SK-N-SH treated with all-trans-retinoic acid at 6 μM for 48 hours (cell line): ENCODE measurements at regions not wholly inside any gene's neighbourhood (a gene's known extent, or its start where the extent isn't known, plus 50 kb on each side); places are given as distances from the start of the nearest gene placed in this dataset.

Source experiments
- ATAC-seq: fragments of 200-7000 bp; cut with Tn5 transposase; 3 replicates; pipeline ENCODE4 v1.9.1; 2020; ENCODE audit warnings: mild to moderate bottlenecking, moderate library complexity
- BACH2 ChIP-seq: fragments of 250-450 bp; sonication (Bioruptor Pico); IDR thresholded peaks from 2 replicates; pipeline ENCODE4 v1.9.0; 2021; ENCODE audit warnings: mild to moderate bottlenecking, borderline replicate concordance
- CREB5 ChIP-seq: fragments of 250-450 bp; sonication (Bioruptor Pico); IDR thresholded peaks from 2 replicates; pipeline ENCODE4 v1.5.1; 2020; ENCODE audit warnings: low read depth, mild to moderate bottlenecking, moderate library complexity
- CSDC2 ChIP-seq: fragments of 250-450 bp; sonication (Bioruptor Pico); IDR thresholded peaks from 2 replicates; pipeline ENCODE4 v1.5.0; 2020; ENCODE audit warnings: mild to moderate bottlenecking, moderate library complexity
- CSRNP3 ChIP-seq: fragments of 250-450 bp; sonication (Bioruptor Pico); IDR thresholded peaks from 2 replicates; pipeline ENCODE4 v1.5.1; 2021; ENCODE audit warnings: mild to moderate bottlenecking, moderate library complexity
- ESRRG ChIP-seq: fragments of 250-450 bp; sonication (Bioruptor Pico); IDR thresholded peaks from 2 replicates; pipeline ENCODE4 v1.6.1; 2021; ENCODE audit warnings: mild to moderate bottlenecking
- GLIS3 ChIP-seq: fragments of 250-450 bp; sonication (Bioruptor Pico); IDR thresholded peaks from 2 replicates; pipeline ENCODE4 v1.5.0; 2020; ENCODE audit warnings: mild to moderate bottlenecking, moderate library complexity
- ISL1 ChIP-seq: fragments of 250-450 bp; sonication (Bioruptor Pico); IDR thresholded peaks from 2 replicates; pipeline ENCODE4 v2.1.2; 2022; ENCODE audit warnings: mild to moderate bottlenecking, moderate library complexity
- PATZ1 ChIP-seq: fragments of 250-450 bp; sonication (Bioruptor Pico); IDR thresholded peaks from 2 replicates; pipeline ENCODE4 v1.8.0; 2020; ENCODE audit warnings: mild to moderate bottlenecking, moderate library complexity, borderline replicate concordance
- POU6F1 ChIP-seq: fragments of 250-450 bp; sonication (Bioruptor Pico); IDR thresholded peaks from 2 replicates; pipeline ENCODE4 v1.8.0; 2021; ENCODE audit warnings: low read depth, mild to moderate bottlenecking, moderate library complexity, borderline replicate concordance
- PPARA ChIP-seq: fragments of 250-450 bp; sonication (Bioruptor Pico); IDR thresholded peaks from 2 replicates; pipeline ENCODE4 v1.5.0; 2020; ENCODE audit warnings: mild to moderate bottlenecking, borderline replicate concordance
- RARB ChIP-seq: fragments of 250-450 bp; sonication (Bioruptor Pico); IDR thresholded peaks from 2 replicates; pipeline ENCODE4 v1.8.0; 2021; ENCODE audit warnings: mild to moderate bottlenecking, moderate library complexity
- SNAI2 ChIP-seq: fragments of 250-450 bp; sonication (Bioruptor Pico); IDR thresholded peaks from 2 replicates; pipeline ENCODE4 v1.5.0; 2020; ENCODE audit warnings: mild to moderate bottlenecking, moderate library complexity
- TCF4 ChIP-seq: fragments of 250-450 bp; sonication (Bioruptor Pico); IDR thresholded peaks from 2 replicates; pipeline ENCODE4 v1.8.0; 2021; ENCODE audit warnings: mild to moderate bottlenecking, moderate library complexity, borderline replicate concordance
- TOX ChIP-seq: fragments of 250-450 bp; sonication (Bioruptor Pico); IDR thresholded peaks from 2 replicates; pipeline ENCODE4 v1.8.0; 2021; ENCODE audit warnings: mild to moderate bottlenecking, moderate library complexity, borderline replicate concordance
- TSHZ2 ChIP-seq: fragments of 250-450 bp; sonication (Bioruptor Pico); IDR thresholded peaks from 2 replicates; pipeline ENCODE4 v1.5.0; 2020; ENCODE audit warnings: mild to moderate bottlenecking, moderate library complexity
- ZC3H10 ChIP-seq: fragments of 250-450 bp; sonication (Bioruptor Pico); IDR thresholded peaks from 2 replicates; pipeline ENCODE4 v1.5.1; 2021; ENCODE audit warnings: mild to moderate bottlenecking, moderate library complexity
- ZFP3 ChIP-seq: fragments of 250-450 bp; sonication (Bioruptor Pico); IDR thresholded peaks from 2 replicates; pipeline ENCODE4 v1.5.0; 2020; ENCODE audit warnings: mild to moderate bottlenecking, moderate library complexity
- ZFP30 ChIP-seq: fragments of 450-650 bp; formaldehyde crosslinking; IDR thresholded peaks from 2 replicates; pipeline ENCODE4 v1.5.0; 2022; ENCODE audit warnings: mild to moderate bottlenecking, moderate library complexity
- ZNF565 ChIP-seq: fragments of 450-650 bp; formaldehyde crosslinking; conservative IDR thresholded peaks from 2 replicates; pipeline ENCODE4 v1.5.0; 2020; ENCODE audit warnings: low read depth, mild to moderate bottlenecking, moderate library complexity
- ZNF70 ChIP-seq: fragments of 450-650 bp; formaldehyde crosslinking; IDR thresholded peaks from 2 replicates; pipeline ENCODE4 v1.5.0; 2020; ENCODE audit warnings: mild to moderate bottlenecking, moderate library complexity

- no peak for ATAC-seq
- TF ChIP-seq ZNF565 (CRISPR knock-in tag) (no peak), TOX (no peak), SNAI2 (CRISPR knock-in tag) (no peak), GLIS3 (CRISPR knock-in tag) (no peak), PATZ1 (CRISPR knock-in tag) (no peak), ISL1 (no peak), ZC3H10 (CRISPR knock-in tag) (no peak), TCF4 (CRISPR knock-in tag) (no peak), ESRRG (CRISPR knock-in tag) (no peak), RARB (no peak), BACH2 (no peak), PPARA (CRISPR knock-in tag) (no peak), TSHZ2 (CRISPR knock-in tag) (no peak), CSRNP3 (CRISPR knock-in tag) (no peak), ZFP30 (CRISPR knock-in tag) (no peak)
These were observed 326.2 kb downstream of the ETNK1 start for GRCh38 chr12:22951206-22951605.

GRCh38 chr12:22956690-22957089 lies 331.7 kb downstream of the ETNK1 start:
- ATAC-seq = no peak

GRCh38 chr12:22967171-22967570 lies 342.2 kb downstream of the ETNK1 start:
- TF ChIP-seq CREB5 (CRISPR knock-in tag) (no peak), TCF4 (CRISPR knock-in tag) (no peak), ISL1 (no peak), RARB (no peak), ZNF70 (CRISPR knock-in tag) (no peak), PPARA (CRISPR knock-in tag) (no peak), POU6F1 (CRISPR knock-in tag) (no peak), GLIS3 (CRISPR knock-in tag) (no peak)
- ATAC-seq = no peak

More at GRCh38 chr12:22956690-22957089, 331.7 kb downstream of the ETNK1 start:
- TF ChIP-seq ESRRG (CRISPR knock-in tag) = no peak
- TF ChIP-seq ZFP3 (CRISPR knock-in tag) = no peak
- no peak for TF ChIP-seq CSDC2 (CRISPR knock-in tag)
- no peak for TF ChIP-seq POU6F1 (CRISPR knock-in tag)
- TF ChIP-seq ZNF565 (CRISPR knock-in tag) = no peak
